Effector memory CD4-positive, alpha-beta T cell (primary cell): ENCODE measurements at regions not wholly inside any gene's neighbourhood (a gene's known extent, or its start where the extent isn't known, plus 50 kb on each side); places are given as distances from the start of the nearest gene placed in this dataset.

Source experiments
- DNase-seq, 3 donors: peaks; one replicate each; pipeline ENCODE4 v3.0.0-alpha.2; 2020
- H3K27ac ChIP-seq: 2 replicates; pipeline ENCODE4 v1.7.0; 2013; ENCODE audit warnings: mild to moderate bottlenecking, low read length, moderate library complexity; ENCODE audit not compliant: insufficient read depth, poor library complexity, severe bottlenecking
- H3K27me3 ChIP-seq: replicated peaks from 2 replicates; pipeline ENCODE4 v1.7.0; 2013; ENCODE audit warnings: mild to moderate bottlenecking, low read length; ENCODE audit not compliant: insufficient read depth, control insufficient read depth, poor library complexity, severe bottlenecking
- H3K36me3 ChIP-seq: 2 replicates; pipeline ENCODE4 v1.7.0; 2013; ENCODE audit warnings: mild to moderate bottlenecking, low read length, moderate library complexity; ENCODE audit not compliant: control insufficient read depth, insufficient read depth
- H3K4me1 ChIP-seq: 2 replicates; pipeline ENCODE4 v1.7.0; 2013; ENCODE audit warnings: low read length, mild to moderate bottlenecking; ENCODE audit not compliant: control insufficient read depth, insufficient read depth, poor library complexity, severe bottlenecking
- H3K4me3 ChIP-seq: 2 replicates; pipeline ENCODE4 v1.7.0; 2013; ENCODE audit warnings: low read length, low read depth, mild to moderate bottlenecking; ENCODE audit not compliant: insufficient read depth, poor library complexity, severe bottlenecking
- H3K9me3 ChIP-seq: 2 replicates; pipeline ENCODE4 v1.7.0; 2013; ENCODE audit warnings: mild to moderate bottlenecking, low read length, moderate library complexity; ENCODE audit not compliant: control insufficient read depth

DNA sequence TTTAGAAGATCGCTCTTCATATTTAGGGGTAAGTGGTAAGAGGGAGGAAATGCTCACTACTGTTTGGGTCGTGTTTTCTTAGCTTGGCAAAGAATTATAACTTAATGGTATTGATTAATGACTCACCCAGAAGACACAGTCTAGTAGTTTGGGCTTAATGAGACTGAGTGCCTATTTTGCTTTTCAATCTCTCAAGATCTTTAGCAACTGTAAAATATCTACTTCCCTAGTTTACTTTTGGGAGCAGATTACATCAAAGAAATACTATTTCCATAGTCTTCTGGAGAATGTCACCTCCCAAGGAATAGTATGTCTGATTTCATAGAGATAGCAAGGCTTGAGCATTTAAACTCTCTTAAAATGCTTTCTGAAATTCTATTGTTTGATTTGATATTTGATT is 100.5 kb upstream of the SLC25A13 start:
- Histone ChIP-seq H3K36me3 (no peaks in the 10 kb centered on the region), H3K4me1 (no peaks in the 10 kb centered on the region), H3K27ac (no peak overlapping the region), H3K4me3 (no peak overlapping the region), H3K27me3 (no peaks in the 10 kb centered on the region), H3K9me3 (no peaks in the 10 kb centered on the region)
- DNase-seq: no peak

DNA sequence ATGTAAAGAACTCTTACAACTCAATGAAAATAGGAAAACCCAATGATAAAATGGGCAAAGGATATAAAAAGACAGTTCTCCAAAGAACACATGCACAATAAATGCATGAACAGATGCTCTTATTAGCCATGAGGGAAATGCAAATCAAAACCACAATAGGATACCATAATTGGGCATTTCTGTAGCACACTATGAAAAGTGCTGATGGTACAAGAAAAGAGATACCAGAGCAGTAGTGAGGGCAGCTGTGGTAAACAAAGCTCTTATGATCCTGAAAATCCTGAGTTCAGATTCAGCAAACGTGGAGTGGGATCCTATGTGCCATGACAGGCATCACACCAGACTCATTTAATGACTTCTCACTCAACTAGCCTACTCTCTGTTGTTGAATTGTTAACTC is 96.7 kb upstream of the SLC25A13 start:
- no peaks in the 10 kb centered on the region for H3K4me1 ChIP-seq
- no peaks in the 10 kb centered on the region for H3K36me3 ChIP-seq
- no peak overlapping the region for H3K27ac ChIP-seq
- DNase-seq: no peak
- H3K9me3 ChIP-seq: no peaks in the 10 kb centered on the region
- H3K27me3 ChIP-seq: no peaks in the 10 kb centered on the region
- no peak overlapping the region for H3K4me3 ChIP-seq

DNA sequence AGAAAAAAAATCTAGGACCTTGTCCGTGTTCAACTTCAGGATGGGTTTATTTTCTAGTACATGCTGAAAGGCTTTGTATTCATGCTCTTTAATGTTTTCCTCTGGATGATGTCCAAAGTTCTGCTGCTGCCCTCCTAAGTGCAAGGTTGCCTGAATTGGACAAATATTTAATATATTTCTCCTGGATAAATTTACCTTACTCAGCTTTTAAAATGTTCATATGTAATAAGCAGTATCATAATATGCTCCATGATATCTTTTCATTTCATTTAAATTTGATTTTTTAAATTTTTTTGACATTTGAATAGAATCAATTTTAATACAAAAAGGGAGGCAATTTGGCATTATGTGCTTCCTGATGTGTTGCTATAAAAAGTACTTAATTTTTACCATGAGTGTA is 95.9 kb upstream of the SLC25A13 start:
- DNase-seq: no peak
- Histone ChIP-seq H3K27ac (no peak overlapping the region), H3K9me3 (no peaks in the 10 kb centered on the region), H3K27me3 (no peaks in the 10 kb centered on the region), H3K36me3 (no peaks in the 10 kb centered on the region), H3K4me1 (no peaks in the 10 kb centered on the region), H3K4me3 (no peak overlapping the region)

DNA sequence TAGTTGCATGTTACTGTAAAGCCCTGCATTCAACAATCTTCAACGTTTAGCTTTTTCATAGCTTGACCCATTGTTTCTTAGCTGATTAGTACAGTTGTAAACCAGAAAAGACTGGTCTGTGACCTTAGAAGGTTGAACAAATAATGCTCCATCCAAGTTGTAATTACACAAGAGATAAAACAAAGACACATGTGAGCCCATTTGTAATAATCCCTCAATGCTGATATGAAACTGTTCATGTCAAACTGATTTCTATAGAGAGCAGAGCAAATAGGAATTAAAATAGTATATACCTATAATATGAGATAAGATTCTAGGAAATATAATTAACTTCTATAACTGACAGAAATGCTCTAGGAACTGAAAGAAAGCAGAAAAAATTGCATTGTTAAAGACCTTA is 94.7 kb upstream of the SLC25A13 start:
- Histone ChIP-seq H3K27me3 (no peaks in the 10 kb centered on the region), H3K27ac (no peak overlapping the region), H3K4me1 (no peaks in the 10 kb centered on the region), H3K4me3 (no peak overlapping the region), H3K36me3 (no peaks in the 10 kb centered on the region), H3K9me3 (no peaks in the 10 kb centered on the region)
- DNase-seq: no peak

DNA sequence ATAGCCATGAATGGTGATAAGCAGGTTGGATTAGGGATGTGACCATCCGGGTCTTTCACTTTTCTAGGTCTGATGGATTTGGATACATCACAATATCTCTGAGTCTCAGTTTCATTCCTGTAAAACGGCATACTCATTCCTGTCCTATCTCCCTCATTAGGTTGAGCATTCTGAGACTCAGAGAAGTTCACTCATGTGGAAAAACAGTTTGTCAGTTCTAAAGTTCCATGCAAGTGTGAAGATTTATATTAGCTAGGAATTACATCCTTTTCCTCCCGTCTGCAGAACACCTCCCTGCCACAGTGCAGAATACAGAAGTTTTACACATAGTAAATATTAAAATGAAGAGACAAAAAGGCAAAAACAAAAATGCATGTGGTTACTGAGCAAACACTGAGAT is 94.2 kb upstream of the SLC25A13 start:
- Histone ChIP-seq H3K27me3 (no peaks in the 10 kb centered on the region), H3K4me1 (no peaks in the 10 kb centered on the region), H3K9me3 (no peaks in the 10 kb centered on the region), H3K27ac (no peak overlapping the region), H3K4me3 (no peak overlapping the region), H3K36me3 (no peaks in the 10 kb centered on the region)
- DNase-seq: no peak

- no peak overlapping the region for H3K27ac ChIP-seq
- DNase-seq: no peak
- H3K36me3 ChIP-seq: no peaks in the 10 kb centered on the region
- H3K4me3 ChIP-seq: no peak overlapping the region
- H3K27me3 ChIP-seq: no peaks in the 10 kb centered on the region
- H3K9me3 ChIP-seq: no peaks in the 10 kb centered on the region
- H3K4me1 ChIP-seq: no peaks in the 10 kb centered on the region
These were observed 93.5 kb upstream of the SLC25A13 start for GRCh38 chr7:96415293-96415940.

DNA sequence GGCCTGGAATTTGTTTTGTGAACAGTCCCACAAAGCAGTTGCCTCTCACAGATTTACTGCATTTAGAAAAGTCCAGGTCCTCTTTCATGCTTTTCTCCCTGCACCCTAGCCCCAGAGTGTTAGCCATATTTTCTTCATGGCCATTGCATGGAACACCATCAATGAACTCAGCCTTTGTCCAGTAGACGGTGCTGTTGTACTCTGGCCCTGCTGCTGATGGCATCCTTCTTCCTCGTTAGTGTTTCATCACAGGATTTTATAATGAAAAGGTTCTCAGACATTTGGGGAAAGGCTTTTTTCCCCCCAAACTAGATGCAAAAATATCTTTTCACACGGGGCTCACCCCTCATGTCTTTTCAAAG is 93.0 kb upstream of the SLC25A13 start:
- H3K27ac ChIP-seq: no peak overlapping the region
- DNase-seq: peak in 1 of 3 donors; percentile 12
- no peaks in the 10 kb centered on the region for H3K4me1 ChIP-seq
- H3K27me3 ChIP-seq: no peaks in the 10 kb centered on the region
- no peaks in the 10 kb centered on the region for H3K9me3 ChIP-seq
- H3K36me3 ChIP-seq: no peaks in the 10 kb centered on the region
- no peak overlapping the region for H3K4me3 ChIP-seq

DNA sequence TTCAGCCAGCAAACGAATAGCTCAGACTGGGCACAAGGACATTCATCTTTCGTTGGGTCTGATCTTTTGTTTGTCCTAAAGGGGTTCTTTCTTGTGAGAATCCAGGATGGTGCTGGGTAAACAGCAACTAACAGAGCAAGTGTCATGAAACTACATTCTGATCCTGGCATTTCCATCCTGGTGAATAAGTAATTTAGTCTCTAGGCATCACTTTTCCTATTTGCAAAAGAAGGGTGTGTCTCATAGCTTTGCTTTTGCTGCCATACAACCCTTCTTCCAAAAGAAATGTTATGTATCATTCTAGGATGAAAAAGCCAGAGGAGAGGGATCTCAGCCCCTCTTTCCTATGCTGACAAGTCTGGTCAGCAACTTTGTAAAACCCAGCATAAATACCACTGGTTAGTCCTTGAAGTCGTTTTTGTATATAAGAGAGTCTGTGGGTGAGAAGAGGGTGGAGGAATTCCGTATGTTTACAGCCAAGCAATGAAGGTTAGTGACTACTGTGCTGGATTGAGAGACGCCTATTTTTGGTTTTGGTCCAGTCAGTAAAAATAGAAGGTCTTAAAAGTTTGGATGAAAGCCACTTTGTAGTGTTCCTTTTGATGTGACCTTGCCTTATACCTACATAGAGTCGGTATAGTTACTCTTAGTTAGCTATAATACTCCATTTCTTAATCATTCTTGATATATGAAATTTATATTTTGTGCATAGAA is 88.4 kb upstream of the SLC25A13 start:
- H3K36me3 ChIP-seq: no peaks in the 10 kb centered on the region
- no peak for DNase-seq
- H3K9me3 ChIP-seq: no peaks in the 10 kb centered on the region
- H3K27me3 ChIP-seq: no peaks in the 10 kb centered on the region
- no peak overlapping the region for H3K27ac ChIP-seq
- no peaks in the 10 kb centered on the region for H3K4me1 ChIP-seq
- no peak overlapping the region for H3K4me3 ChIP-seq

GRCh38 chr7:96408881-96409280 is 87.0 kb upstream of the SLC25A13 start:
- no peak for DNase-seq

GRCh38 chr7:96407427-96407826 is 85.5 kb upstream of the SLC25A13 start:
- Histone ChIP-seq H3K27me3 (no peaks in the 10 kb centered on the region), H3K27ac (no peak overlapping the region), H3K4me3 (no peak overlapping the region), H3K4me1 (no peaks in the 10 kb centered on the region), H3K36me3 (no peaks in the 10 kb centered on the region), H3K9me3 (no peaks in the 10 kb centered on the region)
- no peak for DNase-seq

More at GRCh38 chr7:96408881-96409280, 87.0 kb upstream of the SLC25A13 start:
- H3K27ac ChIP-seq: no peak overlapping the region
- no peaks in the 10 kb centered on the region for H3K36me3 ChIP-seq
- H3K4me1 ChIP-seq: no peaks in the 10 kb centered on the region
- H3K4me3 ChIP-seq: no peak overlapping the region
- no peaks in the 10 kb centered on the region for H3K9me3 ChIP-seq
- H3K27me3 ChIP-seq: no peaks in the 10 kb centered on the region
